ENCODE measurements at regions not wholly inside any gene's neighbourhood (a gene's known extent, or its start where the extent isn't known, plus 50 kb on each side); places are given as distances from the start of the nearest gene placed in this dataset.

DNA sequence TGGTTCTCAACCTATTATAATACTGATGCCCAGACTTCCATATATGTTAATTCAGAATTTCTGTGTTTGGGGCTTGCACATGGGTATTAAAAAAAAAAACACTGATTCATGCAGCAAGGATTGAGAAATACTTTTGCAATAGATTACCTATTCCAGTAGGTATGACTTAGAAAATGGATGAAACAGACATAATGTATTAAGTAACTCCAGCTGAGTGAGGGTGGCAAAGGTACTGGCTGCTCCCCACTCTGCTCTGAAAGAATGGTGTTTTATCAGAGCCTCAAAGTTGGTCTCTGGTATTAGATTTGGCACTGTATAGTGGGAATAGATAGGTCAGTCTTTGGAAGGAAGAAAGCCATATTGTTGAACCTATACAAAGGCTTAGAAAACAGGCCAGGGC, 234.3 kb upstream of the FOLH1 start:
- TF ChIP-seq, protein P1, sequence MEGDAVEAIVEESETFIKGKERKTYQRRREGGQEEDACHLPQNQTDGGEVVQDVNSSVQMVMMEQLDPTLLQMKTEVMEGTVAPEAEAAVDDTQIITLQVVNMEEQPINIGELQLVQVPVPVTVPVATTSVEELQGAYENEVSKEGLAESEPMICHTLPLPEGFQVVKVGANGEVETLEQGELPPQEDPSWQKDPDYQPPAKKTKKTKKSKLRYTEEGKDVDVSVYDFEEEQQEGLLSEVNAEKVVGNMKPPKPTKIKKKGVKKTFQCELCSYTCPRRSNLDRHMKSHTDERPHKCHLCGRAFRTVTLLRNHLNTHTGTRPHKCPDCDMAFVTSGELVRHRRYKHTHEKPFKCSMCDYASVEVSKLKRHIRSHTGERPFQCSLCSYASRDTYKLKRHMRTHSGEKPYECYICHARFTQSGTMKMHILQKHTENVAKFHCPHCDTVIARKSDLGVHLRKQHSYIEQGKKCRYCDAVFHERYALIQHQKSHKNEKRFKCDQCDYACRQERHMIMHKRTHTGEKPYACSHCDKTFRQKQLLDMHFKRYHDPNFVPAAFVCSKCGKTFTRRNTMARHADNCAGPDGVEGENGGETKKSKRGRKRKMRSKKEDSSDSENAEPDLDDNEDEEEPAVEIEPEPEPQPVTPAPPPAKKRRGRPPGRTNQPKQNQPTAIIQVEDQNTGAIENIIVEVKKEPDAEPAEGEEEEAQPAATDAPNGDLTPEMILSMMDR (conservative IDR thresholded peaks at IDR 0.05; ENCODE audit: low read depth, low read length) = no peak
- no peak for TF ChIP-seq EZH2 (IDR thresholded peaks at IDR 0.05; ENCODE audit: borderline replicate concordance, low read depth, low read length, poor library complexity, severe bottlenecking)
